ENCODE measurements at regions not wholly inside any gene's neighbourhood (a gene's known extent, or its start where the extent isn't known, plus 50 kb on each side); places are given as distances from the start of the nearest gene placed in this dataset.

DNA sequence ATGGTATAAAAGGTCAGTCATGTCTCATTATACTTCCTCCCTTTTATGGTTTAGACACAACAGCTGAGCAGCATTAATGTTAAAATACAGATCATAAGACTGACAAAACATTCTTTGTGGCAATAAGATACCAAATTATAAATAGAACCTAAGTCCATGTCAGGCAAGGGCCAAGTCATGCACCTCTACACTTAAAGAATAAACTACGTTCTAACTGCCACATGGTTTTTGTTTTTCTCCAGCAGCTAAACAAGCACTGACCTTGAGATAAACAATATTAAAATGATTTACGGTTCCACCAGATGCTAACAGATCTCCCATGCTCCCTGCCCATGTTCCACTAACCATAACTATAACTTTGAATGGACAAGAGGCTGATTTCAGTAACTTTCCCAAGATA is 368.6 kb upstream of the TFPI start:
- no peak for TF ChIP-seq EZH2phosphoT487 (IDR thresholded peaks at IDR 0.05; ENCODE audit: insufficient read depth, low read depth)
- no peak for TF ChIP-seq EZH2 (IDR thresholded peaks at IDR 0.05; ENCODE audit: insufficient read depth, poor library complexity, severe bottlenecking)

All from GM23248 (cell line).